ENCODE measurements at regions not wholly inside any gene's neighbourhood (a gene's known extent, or its start where the extent isn't known, plus 50 kb on each side); places are given as distances from the start of the nearest gene placed in this dataset.

- TF ChIP-seq, protein P1, sequence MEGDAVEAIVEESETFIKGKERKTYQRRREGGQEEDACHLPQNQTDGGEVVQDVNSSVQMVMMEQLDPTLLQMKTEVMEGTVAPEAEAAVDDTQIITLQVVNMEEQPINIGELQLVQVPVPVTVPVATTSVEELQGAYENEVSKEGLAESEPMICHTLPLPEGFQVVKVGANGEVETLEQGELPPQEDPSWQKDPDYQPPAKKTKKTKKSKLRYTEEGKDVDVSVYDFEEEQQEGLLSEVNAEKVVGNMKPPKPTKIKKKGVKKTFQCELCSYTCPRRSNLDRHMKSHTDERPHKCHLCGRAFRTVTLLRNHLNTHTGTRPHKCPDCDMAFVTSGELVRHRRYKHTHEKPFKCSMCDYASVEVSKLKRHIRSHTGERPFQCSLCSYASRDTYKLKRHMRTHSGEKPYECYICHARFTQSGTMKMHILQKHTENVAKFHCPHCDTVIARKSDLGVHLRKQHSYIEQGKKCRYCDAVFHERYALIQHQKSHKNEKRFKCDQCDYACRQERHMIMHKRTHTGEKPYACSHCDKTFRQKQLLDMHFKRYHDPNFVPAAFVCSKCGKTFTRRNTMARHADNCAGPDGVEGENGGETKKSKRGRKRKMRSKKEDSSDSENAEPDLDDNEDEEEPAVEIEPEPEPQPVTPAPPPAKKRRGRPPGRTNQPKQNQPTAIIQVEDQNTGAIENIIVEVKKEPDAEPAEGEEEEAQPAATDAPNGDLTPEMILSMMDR (IDR thresholded peaks at IDR 0.05), result no peak
- no peak for TF ChIP-seq POLR2A (IDR thresholded peaks at IDR 0.05)
Measured at GRCh38 chr6:141211845-141212244, 920.9 kb upstream of the GJE1 start.
